Fibroblast of lung (primary cell): ENCODE measurements at regions not wholly inside any gene's neighbourhood (a gene's known extent, or its start where the extent isn't known, plus 50 kb on each side); places are given as distances from the start of the nearest gene placed in this dataset.

ENCODE experiments used
- DNase-seq, 2 donors: peaks; one replicate each; pipeline versions ENCODE4 v3.0.0 to v3.0.0-alpha.2; 2010; ENCODE audit warnings: low read depth in 2 of 2
- H2AFZ ChIP-seq: 2 replicates; pipeline ENCODE4 v1.5.1; 2012; ENCODE audit warnings: low read length, control low read depth, inconsistent platforms
- H3K27ac ChIP-seq: 2 replicates; pipeline ENCODE4 v1.5.1; 2011; ENCODE audit warnings: low read length, control low read depth; ENCODE audit not compliant: insufficient read depth
- H3K27me3 ChIP-seq: 2 replicates; pipeline ENCODE4 v1.5.1; 2011; ENCODE audit warnings: mild to moderate bottlenecking, low read length; ENCODE audit not compliant: control insufficient read depth, insufficient read depth
- H3K36me3 ChIP-seq: 2 replicates; pipeline ENCODE4 v1.5.1; 2011; ENCODE audit warnings: low read length; ENCODE audit not compliant: control insufficient read depth, insufficient read depth
- H3K4me1 ChIP-seq: 2 replicates; pipeline ENCODE4 v1.5.1; 2011; ENCODE audit warnings: low read length; ENCODE audit not compliant: control insufficient read depth, insufficient read depth; ENCODE audit errors: extremely low read depth
- H3K4me2 ChIP-seq: 2 replicates; pipeline ENCODE4 v1.5.1; 2011; ENCODE audit warnings: low read length, control low read depth; ENCODE audit not compliant: insufficient read depth; ENCODE audit errors: extremely low read depth
- H3K4me3 ChIP-seq, 4 experiments: fragments of 200-600 bp in 1 of 4; sonication (generic) in 1 of 4; replicated peaks in 1 of 4; 2 replicates each; pipeline ENCODE4 v1.5.1; 2011 to 2016; ENCODE audit warnings: low read length in 4 of 4, low read depth in 3 of 4, mild to moderate bottlenecking in 3 of 4, control low read depth in 2 of 4, inconsistent platforms in 1 of 4, mixed read lengths in 1 of 4; ENCODE audit not compliant: insufficient read depth in 1 of 4; ENCODE audit errors: control extremely low read depth in 1 of 4
- H3K79me2 ChIP-seq: 2 replicates; pipeline ENCODE4 v1.5.1; 2012; ENCODE audit warnings: mild to moderate bottlenecking, low read length, inconsistent platforms; ENCODE audit not compliant: control insufficient read depth, insufficient read depth
- H3K9ac ChIP-seq: 2 replicates; pipeline ENCODE4 v1.5.1; 2011; ENCODE audit warnings: mild to moderate bottlenecking, low read length, control low read depth; ENCODE audit not compliant: insufficient read depth
- H3K9me3 ChIP-seq: 2 replicates; pipeline ENCODE4 v1.5.1; 2012; ENCODE audit warnings: low read depth, low read length; ENCODE audit not compliant: control insufficient read depth, insufficient read depth
- H4K20me1 ChIP-seq: 2 replicates; pipeline ENCODE4 v1.5.1; 2011; ENCODE audit warnings: low read length; ENCODE audit not compliant: control insufficient read depth, insufficient read depth; ENCODE audit errors: extremely low read depth
- EZH2 ChIP-seq: IDR thresholded peaks from 2 replicates; pipeline ENCODE4 v1.5.1; 2012; ENCODE audit warnings: low read length, control low read depth, mild to moderate bottlenecking; ENCODE audit errors: missing control alignments
- TF ChIP-seq, protein P1 (sequence below), 2 donors: IDR thresholded peaks in 1 of 2; conservative IDR thresholded peaks in 1 of 2; 1 replicate in 1 of 2; 2 replicates in 1 of 2; pipeline ENCODE4 v1.5.1; 2011 to 2012; ENCODE audit warnings: low read length in 2 of 2, control low read depth in 1 of 2, inconsistent platforms in 1 of 2, low read depth in 1 of 2, mild to moderate bottlenecking in 1 of 2

DNA sequence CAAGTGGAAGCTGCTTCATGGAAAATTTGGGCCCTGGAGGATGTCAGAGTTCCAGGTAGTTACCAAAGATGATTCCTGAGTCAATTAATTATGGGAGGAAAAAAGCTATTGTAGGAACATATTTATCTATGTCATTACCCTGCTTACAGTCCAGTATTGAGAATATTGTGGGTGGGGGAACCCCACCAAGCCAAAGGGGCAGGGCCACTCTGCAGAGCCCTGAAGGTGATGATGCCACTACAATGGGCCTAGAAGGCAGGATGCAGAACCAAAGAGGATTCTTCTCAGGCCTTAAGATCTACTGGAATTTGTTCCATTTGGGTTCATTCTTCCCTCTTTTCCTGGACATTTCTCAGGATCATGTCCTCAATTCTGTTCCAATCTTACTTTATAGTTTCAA lies 375.2 kb upstream of the MARCKS start:
- Histone ChIP-seq H3K4me1 (no peaks in the 10 kb centered on the region), H3K4me2 (no peak overlapping the region), H3K4me3 (no peak overlapping the region), H4K20me1 (no peaks in the 10 kb centered on the region), H3K9me3 (no peaks in the 10 kb centered on the region), H3K9ac (no peak overlapping the region), H3K36me3 (no peaks in the 10 kb centered on the region), H2AFZ (no peak overlapping the region), H3K79me2 (no peaks in the 10 kb centered on the region), H3K27ac (no peak overlapping the region), H3K27me3 (no peaks in the 10 kb centered on the region)
- TF ChIP-seq EZH2: no peak
- TF ChIP-seq, protein P1, sequence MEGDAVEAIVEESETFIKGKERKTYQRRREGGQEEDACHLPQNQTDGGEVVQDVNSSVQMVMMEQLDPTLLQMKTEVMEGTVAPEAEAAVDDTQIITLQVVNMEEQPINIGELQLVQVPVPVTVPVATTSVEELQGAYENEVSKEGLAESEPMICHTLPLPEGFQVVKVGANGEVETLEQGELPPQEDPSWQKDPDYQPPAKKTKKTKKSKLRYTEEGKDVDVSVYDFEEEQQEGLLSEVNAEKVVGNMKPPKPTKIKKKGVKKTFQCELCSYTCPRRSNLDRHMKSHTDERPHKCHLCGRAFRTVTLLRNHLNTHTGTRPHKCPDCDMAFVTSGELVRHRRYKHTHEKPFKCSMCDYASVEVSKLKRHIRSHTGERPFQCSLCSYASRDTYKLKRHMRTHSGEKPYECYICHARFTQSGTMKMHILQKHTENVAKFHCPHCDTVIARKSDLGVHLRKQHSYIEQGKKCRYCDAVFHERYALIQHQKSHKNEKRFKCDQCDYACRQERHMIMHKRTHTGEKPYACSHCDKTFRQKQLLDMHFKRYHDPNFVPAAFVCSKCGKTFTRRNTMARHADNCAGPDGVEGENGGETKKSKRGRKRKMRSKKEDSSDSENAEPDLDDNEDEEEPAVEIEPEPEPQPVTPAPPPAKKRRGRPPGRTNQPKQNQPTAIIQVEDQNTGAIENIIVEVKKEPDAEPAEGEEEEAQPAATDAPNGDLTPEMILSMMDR (conservative IDR thresholded peaks at IDR 0.05 in 1 of 2, IDR thresholded peaks at IDR 0.05 in 1 of 2; ENCODE audit: low read depth in 1 of 2, low read length in 2 of 2): no peak
- DNase-seq: no peak

DNA sequence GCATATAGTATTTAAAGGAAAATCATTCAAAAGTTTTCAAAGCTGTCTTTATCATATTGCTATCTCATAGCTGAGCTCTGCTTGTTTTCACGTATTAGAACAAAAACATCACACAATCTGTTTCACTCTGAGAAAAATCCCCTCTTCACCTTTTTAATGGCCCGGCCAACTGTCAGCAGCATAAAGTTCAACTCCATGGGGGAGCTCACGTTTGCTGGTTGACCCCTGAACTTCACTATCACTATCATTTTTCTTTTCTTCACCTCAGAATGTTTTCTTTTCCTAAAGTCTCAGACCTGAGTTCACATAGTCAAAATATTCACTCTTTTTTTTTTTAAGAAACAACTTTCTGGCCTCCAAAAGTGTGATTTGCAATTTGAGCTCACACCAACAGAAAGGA lies 374.4 kb upstream of the MARCKS start:
- Histone ChIP-seq H3K4me3 (no peak overlapping the region), H3K79me2 (no peaks in the 10 kb centered on the region), H3K9me3 (no peaks in the 10 kb centered on the region), H2AFZ (no peak overlapping the region), H3K9ac (no peak overlapping the region), H3K27me3 (no peaks in the 10 kb centered on the region), H3K4me2 (no peak overlapping the region), H3K4me1 (no peaks in the 10 kb centered on the region), H3K36me3 (no peaks in the 10 kb centered on the region), H4K20me1 (no peaks in the 10 kb centered on the region), H3K27ac (no peak overlapping the region)
- no peak for DNase-seq
- TF ChIP-seq, protein P1 (conservative IDR thresholded peaks at IDR 0.05 in 1 of 2, IDR thresholded peaks at IDR 0.05 in 1 of 2; ENCODE audit: low read depth in 1 of 2, low read length in 2 of 2): no peak
- TF ChIP-seq EZH2: no peak

DNA sequence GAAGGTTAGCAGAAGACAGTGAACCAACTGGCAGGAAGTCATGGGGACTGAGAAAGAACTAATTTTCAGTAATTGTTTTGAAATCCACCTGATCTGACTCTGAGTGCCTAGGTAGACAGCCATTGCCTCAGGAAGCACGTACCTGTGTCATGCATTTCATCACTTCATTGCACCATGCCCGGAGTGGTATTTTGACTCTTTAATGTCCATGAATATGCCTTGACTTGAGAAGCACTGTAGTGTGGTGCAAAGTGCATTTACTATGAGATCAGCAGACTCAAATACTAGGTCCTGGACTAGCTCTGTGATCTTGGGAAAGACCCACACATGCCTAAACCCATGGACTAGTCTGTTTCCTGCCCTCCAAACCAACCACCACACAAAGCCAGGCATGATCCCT lies 370.9 kb upstream of the MARCKS start:
- Histone ChIP-seq H2AFZ (no peak overlapping the region), H3K9ac (no peak overlapping the region), H3K4me2 (no peak overlapping the region), H3K4me3 (no peak overlapping the region), H3K9me3 (no peaks in the 10 kb centered on the region), H3K27me3 (no peaks in the 10 kb centered on the region), H3K4me1 (no peaks in the 10 kb centered on the region), H3K79me2 (no peaks in the 10 kb centered on the region), H4K20me1 (no peaks in the 10 kb centered on the region), H3K27ac (no peak overlapping the region), H3K36me3 (no peaks in the 10 kb centered on the region)
- TF ChIP-seq, protein P1 (conservative IDR thresholded peaks at IDR 0.05 in 1 of 2, IDR thresholded peaks at IDR 0.05 in 1 of 2; ENCODE audit: low read depth in 1 of 2, low read length in 2 of 2): no peak
- TF ChIP-seq EZH2: no peak
- no peak for DNase-seq
